ENCODE measurements at regions not wholly inside any gene's neighbourhood (a gene's known extent, or its start where the extent isn't known, plus 50 kb on each side); places are given as distances from the start of the nearest gene placed in this dataset.
"Not testable (repeated sequence)": the region's sequence is repeated elsewhere in the genome, so short reads cannot be mapped to it uniquely, and the experiment has no call there.

- DNase-seq (ENCODE audit: low spot score) = peak; percentile 39
These were observed 635.3 kb downstream of the UTRN start for GRCh38 chr6:144920391-144920961.

- no peak for DNase-seq (ENCODE audit: low spot score)
These were observed 636.3 kb downstream of the UTRN start for GRCh38 chr6:144921206-144921975.

GRCh38 chr6:144922120-144922722 lies 637.1 kb downstream of the UTRN start:
- DNase-seq (ENCODE audit: low spot score) = peak; percentile 98

GRCh38 chr6:144922771-144923490 lies 637.8 kb downstream of the UTRN start:
- peak; percentile 95 for DNase-seq (ENCODE audit: low spot score)

GRCh38 chr6:144923491-144923787 lies 638.3 kb downstream of the UTRN start:
- DNase-seq (ENCODE audit: low spot score) = not testable (repeated sequence)

GRCh38 chr6:144928847-144929246 lies 643.7 kb downstream of the UTRN start:
- DNase-seq (ENCODE audit: low spot score) = no peak

- DNase-seq (ENCODE audit: low spot score) = no peak
These were observed 644.1 kb downstream of the UTRN start for GRCh38 chr6:144929262-144929661.

- DNase-seq (ENCODE audit: low spot score) = peak; percentile 28
These were observed 646.3 kb downstream of the UTRN start for GRCh38 chr6:144931172-144932035.

GRCh38 chr6:144932621-144933020 lies 647.5 kb downstream of the UTRN start:
- no peak for DNase-seq (ENCODE audit: low spot score)

GRCh38 chr6:144935181-144935580 lies 650.0 kb downstream of the UTRN start:
- DNase-seq (ENCODE audit: low spot score) = no peak

- no peak for DNase-seq (ENCODE audit: low spot score)
These were observed 650.5 kb downstream of the UTRN start for GRCh38 chr6:144935661-144936060.

- no peak for DNase-seq (ENCODE audit: low spot score)
These were observed 651.6 kb downstream of the UTRN start for GRCh38 chr6:144936764-144937163.

- peak; percentile 37 for DNase-seq (ENCODE audit: low spot score)
These were observed 654.8 kb downstream of the UTRN start for GRCh38 chr6:144939921-144940320.

GRCh38 chr6:144944106-144944505 lies 659.0 kb downstream of the UTRN start:
- no peak for DNase-seq (ENCODE audit: low spot score)

- no peak for DNase-seq (ENCODE audit: low spot score)
These were observed 662.4 kb downstream of the UTRN start for GRCh38 chr6:144947398-144947976.

GRCh38 chr6:144951730-144952437 lies 666.7 kb downstream of the UTRN start:
- DNase-seq (ENCODE audit: low spot score) = no peak

GRCh38 chr6:144952456-144953240 lies 667.5 kb downstream of the UTRN start:
- DNase-seq (ENCODE audit: low spot score) = no peak

- DNase-seq (ENCODE audit: low spot score) = no peak
These were observed 668.6 kb downstream of the UTRN start for GRCh38 chr6:144953552-144954240.

GRCh38 chr6:144954241-144954556 lies 669.1 kb downstream of the UTRN start:
- no peak for DNase-seq (ENCODE audit: low spot score)
